GM23338 (cell line): ENCODE measurements at regions not wholly inside any gene's neighbourhood (a gene's known extent, or its start where the extent isn't known, plus 50 kb on each side); places are given as distances from the start of the nearest gene placed in this dataset.

Experiments used
- ATAC-seq: fragments of 200-7000 bp; cut with Tn5 transposase; 3 replicates; pipeline ENCODE4 v1.9.1; 2020
- DNase-seq: peaks from one replicate; pipeline ENCODE4 v3.0.0-alpha.2; 2015; ENCODE audit warnings: low spot score
- H2AFZ ChIP-seq: fragments of 200-600 bp; sonication (generic); 2 replicates; pipeline ENCODE4 v1.8.0; 2016; ENCODE audit warnings: antibody characterized with exemption, mild to moderate bottlenecking, moderate library complexity
- H3F3A ChIP-seq: fragments of 200-600 bp; sonication (generic); replicated peaks from 2 replicates; pipeline ENCODE4 v1.8.0; 2017; ENCODE audit warnings: antibody characterized with exemption, mixed run types, low read depth
- H3K27ac ChIP-seq: fragments of 200-600 bp; sonication (generic); 2 replicates; pipeline ENCODE4 v1.6.1; 2016; ENCODE audit warnings: low read depth
- H3K27me3 ChIP-seq: fragments of 200-600 bp; sonication (generic); 2 replicates; pipeline ENCODE4 v1.8.0; 2016; ENCODE audit warnings: mild to moderate bottlenecking, mixed run types, moderate library complexity; ENCODE audit not compliant: insufficient read depth
- H3K36me3 ChIP-seq: fragments of 200-600 bp; sonication (generic); 2 replicates; pipeline ENCODE4 v1.8.0; 2016; ENCODE audit warnings: mild to moderate bottlenecking; ENCODE audit not compliant: insufficient read depth
- H3K4me1 ChIP-seq: fragments of 200-600 bp; sonication (generic); 2 replicates; pipeline ENCODE4 v1.8.0; 2016; ENCODE audit warnings: mild to moderate bottlenecking, moderate library complexity; ENCODE audit not compliant: insufficient read depth
- H3K4me2 ChIP-seq: fragments of 200-600 bp; sonication (generic); 2 replicates; pipeline ENCODE4 v1.7.1; 2017; ENCODE audit warnings: mixed run types
- H3K4me3 ChIP-seq: fragments of 200-600 bp; sonication (generic); 2 replicates; pipeline ENCODE4 v1.6.1; 2016; ENCODE audit warnings: mixed run types
- H3K79me2 ChIP-seq: fragments of 200-600 bp; sonication (generic); replicated peaks from 2 replicates; pipeline ENCODE4 v1.8.0; 2017; ENCODE audit warnings: mild to moderate bottlenecking; ENCODE audit not compliant: insufficient read depth
- H3K9me2 ChIP-seq: fragments of 200-600 bp; sonication (generic); 2 replicates; pipeline ENCODE4 v1.8.0; 2017; ENCODE audit not compliant: insufficient read depth
- H4K20me1 ChIP-seq: fragments of 200-600 bp; sonication (generic); replicated peaks from 2 replicates; pipeline ENCODE4 v1.8.0; 2017; ENCODE audit warnings: mild to moderate bottlenecking; ENCODE audit not compliant: insufficient read depth
- H3K27ac Mint-ChIP-seq: 2 replicates; pipeline ENCODE4 v1.8.0; 2020; ENCODE audit warnings: inconsistent platforms, mild to moderate bottlenecking, moderate library complexity, mixed read lengths
- H3K27me3 Mint-ChIP-seq: 3 replicates; pipeline ENCODE4 v1.8.0; 2022; ENCODE audit warnings: low read depth, mild to moderate bottlenecking, moderate library complexity, mixed read lengths, inconsistent platforms; ENCODE audit not compliant: insufficient read depth, poor library complexity
- H3K36me3 Mint-ChIP-seq: 3 replicates; pipeline ENCODE4 v1.8.0; 2021; ENCODE audit warnings: low read depth, mild to moderate bottlenecking, inconsistent platforms, moderate library complexity, mixed read lengths
- H3K4me1 Mint-ChIP-seq: 3 replicates; pipeline ENCODE4 v1.8.0; 2020; ENCODE audit warnings: mild to moderate bottlenecking, inconsistent platforms, mixed read lengths
- H3K4me3 Mint-ChIP-seq: 3 replicates; pipeline ENCODE4 v1.8.0; 2021; ENCODE audit warnings: moderate library complexity, mild to moderate bottlenecking, inconsistent platforms, mixed read lengths
- H3K9me3 Mint-ChIP-seq: 3 replicates; pipeline ENCODE4 v1.8.0; 2020; ENCODE audit warnings: moderate library complexity, mild to moderate bottlenecking, inconsistent platforms, mixed read lengths
- CREB1 ChIP-seq: fragments of 250-450 bp; sonication (Bioruptor Pico); IDR thresholded peaks from 2 replicates; pipeline ENCODE4 v1.5.0; 2020; ENCODE audit warnings: low read depth, mild to moderate bottlenecking, moderate library complexity
- EZH2phosphoT487 ChIP-seq: fragments of 200-600 bp; sonication (generic); IDR thresholded peaks from one replicate; pipeline ENCODE4 v1.8.1; 2018; ENCODE audit warnings: antibody characterized with exemption; ENCODE audit not compliant: unreplicated experiment
- ZNF114 ChIP-seq: fragments of 250-450 bp; sonication (Bioruptor Pico); IDR thresholded peaks from 2 replicates; pipeline ENCODE4 v1.5.0; 2020; ENCODE audit warnings: mild to moderate bottlenecking, moderate library complexity
- ZNF331 ChIP-seq: fragments of 250-450 bp; sonication (Bioruptor Pico); IDR thresholded peaks from 2 replicates; pipeline ENCODE4 v1.5.0; 2020; ENCODE audit warnings: low read depth, mild to moderate bottlenecking, moderate library complexity
- TF ChIP-seq, protein P1 (sequence below): fragments of 250-450 bp; sonication (Bioruptor Pico); IDR thresholded peaks from 2 replicates; pipeline ENCODE4 v1.5.0; 2020; ENCODE audit warnings: mild to moderate bottlenecking, moderate library complexity
- TF ChIP-seq, protein P2 (sequence below), 2 experiments: fragments of 200-600 bp in 1 of 2; sonication (generic) in 1 of 2; conservative IDR thresholded peaks; 2 replicates each; pipeline versions ENCODE4 v1.5.1 to v1.6.1; 2016 to 2017; ENCODE audit warnings: antibody characterized with exemption in 2 of 2, low read depth in 2 of 2, mild to moderate bottlenecking in 2 of 2, moderate library complexity in 1 of 2
- TF ChIP-seq, protein P3 (sequence below): IDR thresholded peaks from one replicate; pipeline ENCODE4 v1.6.1; 2018; ENCODE audit warnings: antibody characterized with exemption; ENCODE audit not compliant: unreplicated experiment

DNA sequence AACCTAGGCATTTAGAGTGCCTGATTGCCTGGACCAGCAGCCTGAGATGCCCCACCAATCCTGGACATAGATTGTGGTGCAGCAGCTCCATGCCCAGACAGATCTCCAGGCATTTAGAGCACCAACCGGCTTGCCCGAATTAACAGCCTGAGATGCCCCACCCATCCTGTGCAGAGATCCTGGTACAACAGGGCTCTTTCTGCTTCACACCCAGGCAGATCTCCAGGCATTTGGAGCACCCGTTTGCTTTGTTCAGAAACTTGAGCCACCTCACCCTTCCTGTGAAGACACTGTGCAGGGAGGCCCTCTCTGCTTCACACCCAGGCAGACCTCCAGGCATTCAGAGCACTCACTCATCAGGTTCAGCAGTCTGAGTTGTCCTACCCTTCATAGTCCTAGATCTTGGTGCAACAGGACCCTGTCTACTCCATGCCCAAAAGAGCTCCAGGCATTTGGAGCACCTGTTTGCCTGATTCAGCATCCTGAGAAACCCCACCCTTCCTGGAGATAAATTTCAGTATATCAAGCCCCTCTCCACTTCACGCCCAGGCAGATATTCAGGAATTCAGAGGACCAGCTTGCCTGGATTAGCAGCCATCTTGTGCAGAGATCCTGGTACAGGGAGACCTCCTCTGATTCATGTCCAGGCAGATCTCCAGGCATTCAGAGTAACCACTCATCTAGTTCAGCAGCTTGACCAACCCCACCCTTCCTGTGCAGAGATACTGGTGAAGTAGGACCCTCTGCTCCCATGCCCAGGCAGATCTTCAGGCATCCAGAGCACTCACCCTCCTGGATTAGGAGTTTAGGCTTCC, 189.2 kb upstream of the FERMT1 start (continued):
- TF ChIP-seq, protein P1, sequence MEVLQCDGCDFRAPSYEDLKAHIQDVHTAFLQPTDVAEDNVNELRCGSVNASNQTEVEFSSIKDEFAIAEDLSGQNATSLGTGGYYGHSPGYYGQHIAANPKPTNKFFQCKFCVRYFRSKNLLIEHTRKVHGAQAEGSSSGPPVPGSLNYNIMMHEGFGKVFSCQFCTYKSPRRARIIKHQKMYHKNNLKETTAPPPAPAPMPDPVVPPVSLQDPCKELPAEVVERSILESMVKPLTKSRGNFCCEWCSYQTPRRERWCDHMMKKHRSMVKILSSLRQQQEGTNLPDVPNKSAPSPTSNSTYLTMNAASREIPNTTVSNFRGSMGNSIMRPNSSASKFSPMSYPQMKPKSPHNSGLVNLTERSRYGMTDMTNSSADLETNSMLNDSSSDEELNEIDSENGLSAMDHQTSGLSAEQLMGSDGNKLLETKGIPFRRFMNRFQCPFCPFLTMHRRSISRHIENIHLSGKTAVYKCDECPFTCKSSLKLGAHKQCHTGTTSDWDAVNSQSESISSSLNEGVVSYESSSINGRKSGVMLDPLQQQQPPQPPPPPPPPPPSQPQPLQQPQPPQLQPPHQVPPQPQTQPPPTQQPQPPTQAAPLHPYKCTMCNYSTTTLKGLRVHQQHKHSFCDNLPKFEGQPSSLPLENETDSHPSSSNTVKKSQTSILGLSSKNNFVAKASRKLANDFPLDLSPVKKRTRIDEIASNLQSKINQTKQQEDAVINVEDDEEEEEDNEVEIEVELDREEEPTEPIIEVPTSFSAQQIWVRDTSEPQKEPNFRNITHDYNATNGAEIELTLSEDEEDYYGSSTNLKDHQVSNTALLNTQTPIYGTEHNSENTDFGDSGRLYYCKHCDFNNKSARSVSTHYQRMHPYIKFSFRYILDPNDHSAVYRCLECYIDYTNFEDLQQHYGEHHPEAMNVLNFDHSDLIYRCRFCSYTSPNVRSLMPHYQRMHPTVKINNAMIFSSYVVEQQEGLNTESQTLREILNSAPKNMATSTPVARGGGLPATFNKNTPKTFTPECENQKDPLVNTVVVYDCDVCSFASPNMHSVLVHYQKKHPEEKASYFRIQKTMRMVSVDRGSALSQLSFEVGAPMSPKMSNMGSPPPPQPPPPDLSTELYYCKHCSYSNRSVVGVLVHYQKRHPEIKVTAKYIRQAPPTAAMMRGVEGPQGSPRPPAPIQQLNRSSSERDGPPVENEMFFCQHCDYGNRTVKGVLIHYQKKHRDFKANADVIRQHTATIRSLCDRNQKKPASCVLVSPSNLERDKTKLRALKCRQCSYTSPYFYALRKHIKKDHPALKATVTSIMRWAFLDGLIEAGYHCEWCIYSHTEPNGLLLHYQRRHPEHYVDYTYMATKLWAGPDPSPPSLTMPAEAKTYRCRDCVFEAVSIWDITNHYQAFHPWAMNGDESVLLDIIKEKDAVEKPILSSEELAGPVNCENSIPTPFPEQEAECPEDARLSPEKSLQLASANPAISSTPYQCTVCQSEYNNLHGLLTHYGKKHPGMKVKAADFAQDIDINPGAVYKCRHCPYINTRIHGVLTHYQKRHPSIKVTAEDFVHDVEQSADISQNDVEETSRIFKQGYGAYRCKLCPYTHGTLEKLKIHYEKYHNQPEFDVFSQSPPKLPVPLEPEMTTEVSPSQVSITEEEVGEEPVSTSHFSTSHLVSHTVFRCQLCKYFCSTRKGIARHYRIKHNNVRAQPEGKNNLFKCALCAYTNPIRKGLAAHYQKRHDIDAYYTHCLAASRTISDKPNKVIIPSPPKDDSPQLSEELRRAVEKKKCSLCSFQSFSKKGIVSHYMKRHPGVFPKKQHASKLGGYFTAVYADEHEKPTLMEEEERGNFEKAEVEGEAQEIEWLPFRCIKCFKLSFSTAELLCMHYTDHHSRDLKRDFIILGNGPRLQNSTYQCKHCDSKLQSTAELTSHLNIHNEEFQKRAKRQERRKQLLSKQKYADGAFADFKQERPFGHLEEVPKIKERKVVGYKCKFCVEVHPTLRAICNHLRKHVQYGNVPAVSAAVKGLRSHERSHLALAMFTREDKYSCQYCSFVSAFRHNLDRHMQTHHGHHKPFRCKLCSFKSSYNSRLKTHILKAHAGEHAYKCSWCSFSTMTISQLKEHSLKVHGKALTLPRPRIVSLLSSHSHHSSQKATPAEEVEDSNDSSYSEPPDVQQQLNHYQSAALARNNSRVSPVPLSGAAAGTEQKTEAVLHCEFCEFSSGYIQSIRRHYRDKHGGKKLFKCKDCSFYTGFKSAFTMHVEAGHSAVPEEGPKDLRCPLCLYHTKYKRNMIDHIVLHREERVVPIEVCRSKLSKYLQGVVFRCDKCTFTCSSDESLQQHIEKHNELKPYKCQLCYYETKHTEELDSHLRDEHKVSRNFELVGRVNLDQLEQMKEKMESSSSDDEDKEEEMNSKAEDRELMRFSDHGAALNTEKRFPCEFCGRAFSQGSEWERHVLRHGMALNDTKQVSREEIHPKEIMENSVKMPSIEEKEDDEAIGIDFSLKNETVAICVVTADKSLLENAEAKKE (CRISPR knock-in tag) = no peak
- TF ChIP-seq ZNF331 (CRISPR knock-in tag) = no peak
- TF ChIP-seq, protein P2, sequence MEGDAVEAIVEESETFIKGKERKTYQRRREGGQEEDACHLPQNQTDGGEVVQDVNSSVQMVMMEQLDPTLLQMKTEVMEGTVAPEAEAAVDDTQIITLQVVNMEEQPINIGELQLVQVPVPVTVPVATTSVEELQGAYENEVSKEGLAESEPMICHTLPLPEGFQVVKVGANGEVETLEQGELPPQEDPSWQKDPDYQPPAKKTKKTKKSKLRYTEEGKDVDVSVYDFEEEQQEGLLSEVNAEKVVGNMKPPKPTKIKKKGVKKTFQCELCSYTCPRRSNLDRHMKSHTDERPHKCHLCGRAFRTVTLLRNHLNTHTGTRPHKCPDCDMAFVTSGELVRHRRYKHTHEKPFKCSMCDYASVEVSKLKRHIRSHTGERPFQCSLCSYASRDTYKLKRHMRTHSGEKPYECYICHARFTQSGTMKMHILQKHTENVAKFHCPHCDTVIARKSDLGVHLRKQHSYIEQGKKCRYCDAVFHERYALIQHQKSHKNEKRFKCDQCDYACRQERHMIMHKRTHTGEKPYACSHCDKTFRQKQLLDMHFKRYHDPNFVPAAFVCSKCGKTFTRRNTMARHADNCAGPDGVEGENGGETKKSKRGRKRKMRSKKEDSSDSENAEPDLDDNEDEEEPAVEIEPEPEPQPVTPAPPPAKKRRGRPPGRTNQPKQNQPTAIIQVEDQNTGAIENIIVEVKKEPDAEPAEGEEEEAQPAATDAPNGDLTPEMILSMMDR (conservative IDR thresholded peaks at IDR 0.05; ENCODE audit: low read depth in 2 of 2) = no peak
- TF ChIP-seq EZH2phosphoT487 = no peak

DNA sequence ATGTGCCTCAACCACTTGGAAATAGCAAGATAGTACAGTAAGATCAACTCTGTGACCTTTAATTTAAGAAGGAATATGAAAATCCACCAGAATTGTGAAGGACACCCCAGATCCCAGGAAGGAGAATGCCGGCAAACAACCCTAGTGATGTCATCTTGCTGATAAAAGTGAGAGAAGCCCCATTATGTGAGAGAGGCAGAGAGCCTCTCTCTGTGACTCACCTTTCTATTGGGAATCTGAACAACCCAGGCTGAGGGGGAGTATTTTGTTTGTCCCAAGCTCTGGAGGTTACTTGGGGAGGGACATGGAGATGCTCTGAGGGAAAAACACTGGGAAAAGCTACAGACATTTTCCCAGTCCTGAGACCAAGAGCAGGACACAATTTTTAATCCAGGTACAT, 188.3 kb upstream of the FERMT1 start:
- Histone ChIP-seq H3F3A (no peaks in the 10 kb centered on the region), H3K27me3 (no peaks in the 10 kb centered on the region), H3K4me2 (no peak overlapping the region), H3K9me2 (peaks cover 13% of the 10 kb centered on the region; the same call in 1 of the 2 replicates), H3K36me3 (no peaks in the 10 kb centered on the region), H3K4me1 (no peaks in the 10 kb centered on the region), H3K4me3 (no peak overlapping the region), H3K27ac (no peak overlapping the region), H2AFZ (no peak overlapping the region), H3K79me2 (no peaks in the 10 kb centered on the region), H4K20me1 (no peaks in the 10 kb centered on the region)
- ATAC-seq = no peak
- H3K4me3 Mint-ChIP-seq = no peak overlapping the region
- H3K27me3 Mint-ChIP-seq = peaks cover 3% of the 10 kb centered on the region
- no peak overlapping the region for H3K27ac Mint-ChIP-seq
- no peak for DNase-seq
- no peaks in the 10 kb centered on the region for H3K36me3 Mint-ChIP-seq
- H3K9me3 Mint-ChIP-seq = peaks cover 14% of the 10 kb centered on the region
- no peaks in the 10 kb centered on the region for H3K4me1 Mint-ChIP-seq
- TF ChIP-seq CREB1 (no peak), ZNF114 (CRISPR knock-in tag) (no peak), ZNF331 (CRISPR knock-in tag) (no peak), EZH2phosphoT487 (no peak)
- TF ChIP-seq, protein P3, sequence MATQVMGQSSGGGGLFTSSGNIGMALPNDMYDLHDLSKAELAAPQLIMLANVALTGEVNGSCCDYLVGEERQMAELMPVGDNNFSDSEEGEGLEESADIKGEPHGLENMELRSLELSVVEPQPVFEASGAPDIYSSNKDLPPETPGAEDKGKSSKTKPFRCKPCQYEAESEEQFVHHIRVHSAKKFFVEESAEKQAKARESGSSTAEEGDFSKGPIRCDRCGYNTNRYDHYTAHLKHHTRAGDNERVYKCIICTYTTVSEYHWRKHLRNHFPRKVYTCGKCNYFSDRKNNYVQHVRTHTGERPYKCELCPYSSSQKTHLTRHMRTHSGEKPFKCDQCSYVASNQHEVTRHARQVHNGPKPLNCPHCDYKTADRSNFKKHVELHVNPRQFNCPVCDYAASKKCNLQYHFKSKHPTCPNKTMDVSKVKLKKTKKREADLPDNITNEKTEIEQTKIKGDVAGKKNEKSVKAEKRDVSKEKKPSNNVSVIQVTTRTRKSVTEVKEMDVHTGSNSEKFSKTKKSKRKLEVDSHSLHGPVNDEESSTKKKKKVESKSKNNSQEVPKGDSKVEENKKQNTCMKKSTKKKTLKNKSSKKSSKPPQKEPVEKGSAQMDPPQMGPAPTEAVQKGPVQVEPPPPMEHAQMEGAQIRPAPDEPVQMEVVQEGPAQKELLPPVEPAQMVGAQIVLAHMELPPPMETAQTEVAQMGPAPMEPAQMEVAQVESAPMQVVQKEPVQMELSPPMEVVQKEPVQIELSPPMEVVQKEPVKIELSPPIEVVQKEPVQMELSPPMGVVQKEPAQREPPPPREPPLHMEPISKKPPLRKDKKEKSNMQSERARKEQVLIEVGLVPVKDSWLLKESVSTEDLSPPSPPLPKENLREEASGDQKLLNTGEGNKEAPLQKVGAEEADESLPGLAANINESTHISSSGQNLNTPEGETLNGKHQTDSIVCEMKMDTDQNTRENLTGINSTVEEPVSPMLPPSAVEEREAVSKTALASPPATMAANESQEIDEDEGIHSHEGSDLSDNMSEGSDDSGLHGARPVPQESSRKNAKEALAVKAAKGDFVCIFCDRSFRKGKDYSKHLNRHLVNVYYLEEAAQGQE = no peak
- TF ChIP-seq, protein P2 (conservative IDR thresholded peaks at IDR 0.05; ENCODE audit: low read depth in 2 of 2) = no peak
